ENCODE measurements at regions not wholly inside any gene's neighbourhood (a gene's known extent, or its start where the extent isn't known, plus 50 kb on each side); places are given as distances from the start of the nearest gene placed in this dataset.
"Not testable (repeated sequence)": the region's sequence is repeated elsewhere in the genome, so short reads cannot be mapped to it uniquely, and the experiment has no call there.

DNA sequence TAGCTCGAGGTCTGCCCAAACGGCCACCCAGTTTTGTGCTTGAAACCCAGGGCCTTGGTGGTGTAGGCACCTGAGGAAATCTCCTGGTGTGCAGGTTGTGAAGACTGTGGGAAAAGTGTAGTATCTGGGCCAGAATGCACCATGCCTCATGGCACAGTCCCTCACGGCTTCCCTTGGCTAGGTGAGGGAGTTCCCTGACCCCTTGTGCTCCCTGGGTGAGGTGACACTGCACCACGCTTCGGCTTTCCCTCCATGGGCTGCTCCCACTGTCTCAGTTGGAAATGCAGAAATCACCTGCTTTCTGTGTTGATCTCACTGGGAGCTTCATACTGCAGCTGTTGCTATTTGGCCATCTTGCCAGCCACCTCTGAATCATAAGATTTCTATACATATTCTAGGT is 62.4 kb upstream of the CDK6 start:
- Histone ChIP-seq H3K27ac (ENCODE audit: low read depth in 1 of 2, low read length in 2 of 2) (no peak overlapping the region), H3K9me3 (ENCODE audit: control insufficient read depth in 4 of 4, low read length in 3 of 4) (peaks cover 0 to 12% (median 2%) of the 10 kb centered on the region in 4 donors), H3K9ac (ENCODE audit: low read depth in 1 of 2, low read length in 2 of 2) (no peak overlapping the region), H3K36me3 (ENCODE audit: control insufficient read depth in 4 of 4, insufficient read depth in 3 of 4, low read depth in 1 of 4, low read length in 3 of 4) (no peaks in the 10 kb centered on the region), H3K4me1 (ENCODE audit: control insufficient read depth in 4 of 4, insufficient read depth in 4 of 4, low read length in 3 of 4) (no peaks in the 10 kb centered on the region), H3K27me3 (ENCODE audit: control insufficient read depth in 4 of 4, insufficient read depth in 4 of 4, low read length in 3 of 4) (no peaks in the 10 kb centered on the region), H3K4me3 (ENCODE audit: low read depth in 1 of 3, low read length in 3 of 3) (no peak overlapping the region)
- 74% methylated on average over 5 of the region's 5 CpGs for WGBS
- TF ChIP-seq, protein P1, sequence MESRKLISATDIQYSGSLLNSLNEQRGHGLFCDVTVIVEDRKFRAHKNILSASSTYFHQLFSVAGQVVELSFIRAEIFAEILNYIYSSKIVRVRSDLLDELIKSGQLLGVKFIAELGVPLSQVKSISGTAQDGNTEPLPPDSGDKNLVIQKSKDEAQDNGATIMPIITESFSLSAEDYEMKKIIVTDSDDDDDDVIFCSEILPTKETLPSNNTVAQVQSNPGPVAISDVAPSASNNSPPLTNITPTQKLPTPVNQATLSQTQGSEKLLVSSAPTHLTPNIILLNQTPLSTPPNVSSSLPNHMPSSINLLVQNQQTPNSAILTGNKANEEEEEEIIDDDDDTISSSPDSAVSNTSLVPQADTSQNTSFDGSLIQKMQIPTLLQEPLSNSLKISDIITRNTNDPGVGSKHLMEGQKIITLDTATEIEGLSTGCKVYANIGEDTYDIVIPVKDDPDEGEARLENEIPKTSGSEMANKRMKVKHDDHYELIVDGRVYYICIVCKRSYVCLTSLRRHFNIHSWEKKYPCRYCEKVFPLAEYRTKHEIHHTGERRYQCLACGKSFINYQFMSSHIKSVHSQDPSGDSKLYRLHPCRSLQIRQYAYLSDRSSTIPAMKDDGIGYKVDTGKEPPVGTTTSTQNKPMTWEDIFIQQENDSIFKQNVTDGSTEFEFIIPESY (IDR thresholded peaks at IDR 0.05): no peak
- TF ChIP-seq JUND (IDR thresholded peaks at IDR 0.05) (no peak), HNF4G (IDR thresholded peaks at IDR 0.05) (no peak), FOXA2 (IDR thresholded peaks at IDR 0.05) (no peak), NR2F2 (IDR thresholded peaks at IDR 0.05) (no peak), RXRA (IDR thresholded peaks at IDR 0.05) (no peak), TAF1 (conservative IDR thresholded peaks at IDR 0.05) (no peak), FOXA1 (IDR thresholded peaks at IDR 0.05) (no peak)
- TF ChIP-seq, protein P2, sequence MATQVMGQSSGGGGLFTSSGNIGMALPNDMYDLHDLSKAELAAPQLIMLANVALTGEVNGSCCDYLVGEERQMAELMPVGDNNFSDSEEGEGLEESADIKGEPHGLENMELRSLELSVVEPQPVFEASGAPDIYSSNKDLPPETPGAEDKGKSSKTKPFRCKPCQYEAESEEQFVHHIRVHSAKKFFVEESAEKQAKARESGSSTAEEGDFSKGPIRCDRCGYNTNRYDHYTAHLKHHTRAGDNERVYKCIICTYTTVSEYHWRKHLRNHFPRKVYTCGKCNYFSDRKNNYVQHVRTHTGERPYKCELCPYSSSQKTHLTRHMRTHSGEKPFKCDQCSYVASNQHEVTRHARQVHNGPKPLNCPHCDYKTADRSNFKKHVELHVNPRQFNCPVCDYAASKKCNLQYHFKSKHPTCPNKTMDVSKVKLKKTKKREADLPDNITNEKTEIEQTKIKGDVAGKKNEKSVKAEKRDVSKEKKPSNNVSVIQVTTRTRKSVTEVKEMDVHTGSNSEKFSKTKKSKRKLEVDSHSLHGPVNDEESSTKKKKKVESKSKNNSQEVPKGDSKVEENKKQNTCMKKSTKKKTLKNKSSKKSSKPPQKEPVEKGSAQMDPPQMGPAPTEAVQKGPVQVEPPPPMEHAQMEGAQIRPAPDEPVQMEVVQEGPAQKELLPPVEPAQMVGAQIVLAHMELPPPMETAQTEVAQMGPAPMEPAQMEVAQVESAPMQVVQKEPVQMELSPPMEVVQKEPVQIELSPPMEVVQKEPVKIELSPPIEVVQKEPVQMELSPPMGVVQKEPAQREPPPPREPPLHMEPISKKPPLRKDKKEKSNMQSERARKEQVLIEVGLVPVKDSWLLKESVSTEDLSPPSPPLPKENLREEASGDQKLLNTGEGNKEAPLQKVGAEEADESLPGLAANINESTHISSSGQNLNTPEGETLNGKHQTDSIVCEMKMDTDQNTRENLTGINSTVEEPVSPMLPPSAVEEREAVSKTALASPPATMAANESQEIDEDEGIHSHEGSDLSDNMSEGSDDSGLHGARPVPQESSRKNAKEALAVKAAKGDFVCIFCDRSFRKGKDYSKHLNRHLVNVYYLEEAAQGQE (IDR thresholded peaks at IDR 0.05): no peak
- no peak for DNase-seq (ENCODE audit: low spot score)

DNA sequence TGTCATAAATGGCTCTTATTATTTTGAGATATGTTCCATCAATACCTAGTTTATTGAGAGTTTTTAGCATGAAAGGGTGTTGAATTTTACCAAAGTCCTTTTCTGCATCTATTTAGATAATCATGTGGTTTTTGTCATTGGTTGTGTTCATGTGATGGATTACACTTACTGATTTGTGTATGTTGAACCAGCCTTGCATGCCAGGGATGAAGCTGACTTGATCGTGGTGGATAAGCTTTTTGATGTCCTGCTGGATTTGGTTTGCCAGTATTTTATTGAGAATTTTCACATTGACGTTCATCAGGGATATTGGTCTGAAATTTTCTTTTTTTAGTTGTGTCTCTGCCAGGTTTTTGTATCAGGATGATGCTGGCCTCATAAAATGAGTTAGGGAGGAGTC is 58.5 kb upstream of the CDK6 start:
- H3K27ac ChIP-seq (ENCODE audit: low read depth in 1 of 2, low read length in 2 of 2); H3K9me3 ChIP-seq (ENCODE audit: control insufficient read depth in 4 of 4, low read length in 3 of 4); DNase-seq (ENCODE audit: low spot score); H3K4me3 ChIP-seq (ENCODE audit: low read depth in 1 of 3, low read length in 3 of 3); H3K9ac ChIP-seq (ENCODE audit: low read depth in 1 of 2, low read length in 2 of 2); H3K4me1 ChIP-seq (ENCODE audit: control insufficient read depth in 4 of 4, insufficient read depth in 4 of 4, low read length in 3 of 4); H3K27me3 ChIP-seq (ENCODE audit: control insufficient read depth in 4 of 4, insufficient read depth in 4 of 4, low read length in 3 of 4); H3K36me3 ChIP-seq (ENCODE audit: control insufficient read depth in 4 of 4, insufficient read depth in 3 of 4, low read depth in 1 of 4, low read length in 3 of 4): not testable (repeated sequence)
- 80% methylated on average over 2 of the region's 2 CpGs for WGBS

DNA sequence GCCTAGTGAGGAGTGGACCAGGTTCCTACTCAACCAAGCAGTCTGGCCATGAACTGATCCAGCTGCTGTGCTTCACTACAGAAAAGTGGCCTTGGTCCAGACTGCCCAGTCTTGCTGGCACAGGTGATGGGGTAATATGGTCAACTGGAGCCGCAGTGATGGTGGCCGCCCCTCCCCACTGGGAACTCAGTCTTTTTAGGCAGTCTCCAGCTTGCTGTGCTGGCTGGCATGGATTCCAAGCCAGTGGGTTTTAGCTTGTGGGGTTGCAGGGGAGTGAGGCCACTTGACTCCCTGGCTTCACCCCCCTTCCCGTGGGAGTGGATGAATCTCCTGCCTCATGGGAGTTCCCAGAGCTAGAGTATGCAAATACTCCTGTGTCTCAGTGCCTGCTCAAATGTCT is 52.7 kb upstream of the CDK6 start:
- 87% methylated on average over 3 of the region's 3 CpGs for WGBS
- Histone ChIP-seq H3K27me3 (ENCODE audit: control insufficient read depth in 4 of 4, insufficient read depth in 4 of 4, low read length in 3 of 4) (no peaks in the 10 kb centered on the region), H3K4me1 (ENCODE audit: control insufficient read depth in 4 of 4, insufficient read depth in 4 of 4, low read length in 3 of 4) (no peaks in the 10 kb centered on the region), H3K27ac (ENCODE audit: low read depth in 1 of 2, low read length in 2 of 2) (no peak overlapping the region), H3K4me3 (ENCODE audit: low read depth in 1 of 3, low read length in 3 of 3) (no peak overlapping the region), H3K9ac (ENCODE audit: low read depth in 1 of 2, low read length in 2 of 2) (no peak overlapping the region), H3K36me3 (ENCODE audit: control insufficient read depth in 4 of 4, insufficient read depth in 3 of 4, low read depth in 1 of 4, low read length in 3 of 4) (no peaks in the 10 kb centered on the region), H3K9me3 (ENCODE audit: control insufficient read depth in 4 of 4, low read length in 3 of 4) (peaks cover 0 to 1% (median 0%) of the 10 kb centered on the region in 4 donors)
- DNase-seq (ENCODE audit: low spot score): no peak
- TF ChIP-seq JUND (IDR thresholded peaks at IDR 0.05) (no peak), HNF4G (IDR thresholded peaks at IDR 0.05) (no peak), SP1 (IDR thresholded peaks at IDR 0.05) (no peak), TAF1 (conservative IDR thresholded peaks at IDR 0.05) (no peak), RXRA (IDR thresholded peaks at IDR 0.05) (no peak), EGR1 (IDR thresholded peaks at IDR 0.05; ENCODE audit: low read depth in 2 of 2) (no peak), GABPA (IDR thresholded peaks at IDR 0.05 in 1 of 2, conservative IDR thresholded peaks at IDR 0.05 in 1 of 2) (no peak), FOXA2 (IDR thresholded peaks at IDR 0.05) (no peak), NR2F2 (IDR thresholded peaks at IDR 0.05) (no peak), RAD21 (IDR thresholded peaks at IDR 0.05) (no peak), FOXA1 (IDR thresholded peaks at IDR 0.05) (no peak), YY1 (IDR thresholded peaks at IDR 0.05) (no peak), HNF4A (conservative IDR thresholded peaks at IDR 0.05) (no peak)
- TF ChIP-seq, protein P2 (IDR thresholded peaks at IDR 0.05): no peak
- TF ChIP-seq, protein P3, sequence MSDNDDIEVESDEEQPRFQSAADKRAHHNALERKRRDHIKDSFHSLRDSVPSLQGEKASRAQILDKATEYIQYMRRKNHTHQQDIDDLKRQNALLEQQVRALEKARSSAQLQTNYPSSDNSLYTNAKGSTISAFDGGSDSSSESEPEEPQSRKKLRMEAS (IDR thresholded peaks at IDR 0.05): no peak
- TF ChIP-seq, protein P4, sequence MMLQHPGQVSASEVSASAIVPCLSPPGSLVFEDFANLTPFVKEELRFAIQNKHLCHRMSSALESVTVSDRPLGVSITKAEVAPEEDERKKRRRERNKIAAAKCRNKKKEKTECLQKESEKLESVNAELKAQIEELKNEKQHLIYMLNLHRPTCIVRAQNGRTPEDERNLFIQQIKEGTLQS (IDR thresholded peaks at IDR 0.05): no peak
- TF ChIP-seq, protein P1 (IDR thresholded peaks at IDR 0.05): no peak

Data from liver (tissue), 7 donors.